GM12873 (cell line): ENCODE measurements at regions not wholly inside any gene's neighbourhood (a gene's known extent, or its start where the extent isn't known, plus 50 kb on each side); places are given as distances from the start of the nearest gene placed in this dataset.
A peak's percentile ranks its signal among the peaks of the same experiment; 100 is the strongest.

Source experiments
- TF ChIP-seq, protein P1 (sequence below): IDR thresholded peaks from 2 replicates; pipeline ENCODE4 v1.5.1; 2012; ENCODE audit warnings: low read depth, mild to moderate bottlenecking, moderate library complexity, low read length, control low read depth; ENCODE audit not compliant: insufficient read depth; ENCODE audit errors: missing control alignments

- TF ChIP-seq, protein P1, sequence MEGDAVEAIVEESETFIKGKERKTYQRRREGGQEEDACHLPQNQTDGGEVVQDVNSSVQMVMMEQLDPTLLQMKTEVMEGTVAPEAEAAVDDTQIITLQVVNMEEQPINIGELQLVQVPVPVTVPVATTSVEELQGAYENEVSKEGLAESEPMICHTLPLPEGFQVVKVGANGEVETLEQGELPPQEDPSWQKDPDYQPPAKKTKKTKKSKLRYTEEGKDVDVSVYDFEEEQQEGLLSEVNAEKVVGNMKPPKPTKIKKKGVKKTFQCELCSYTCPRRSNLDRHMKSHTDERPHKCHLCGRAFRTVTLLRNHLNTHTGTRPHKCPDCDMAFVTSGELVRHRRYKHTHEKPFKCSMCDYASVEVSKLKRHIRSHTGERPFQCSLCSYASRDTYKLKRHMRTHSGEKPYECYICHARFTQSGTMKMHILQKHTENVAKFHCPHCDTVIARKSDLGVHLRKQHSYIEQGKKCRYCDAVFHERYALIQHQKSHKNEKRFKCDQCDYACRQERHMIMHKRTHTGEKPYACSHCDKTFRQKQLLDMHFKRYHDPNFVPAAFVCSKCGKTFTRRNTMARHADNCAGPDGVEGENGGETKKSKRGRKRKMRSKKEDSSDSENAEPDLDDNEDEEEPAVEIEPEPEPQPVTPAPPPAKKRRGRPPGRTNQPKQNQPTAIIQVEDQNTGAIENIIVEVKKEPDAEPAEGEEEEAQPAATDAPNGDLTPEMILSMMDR, result peak; percentile 94
Measured at GRCh38 chr17:34171245-34171818, 83.8 kb upstream of the CCL2 start.

- TF ChIP-seq, protein P1, result no peak
Measured at GRCh38 chr17:34172390-34172918, 82.6 kb upstream of the CCL2 start.

- TF ChIP-seq, protein P1, result no peak
Measured at GRCh38 chr17:34173241-34173640, 81.8 kb upstream of the CCL2 start.

DNA sequence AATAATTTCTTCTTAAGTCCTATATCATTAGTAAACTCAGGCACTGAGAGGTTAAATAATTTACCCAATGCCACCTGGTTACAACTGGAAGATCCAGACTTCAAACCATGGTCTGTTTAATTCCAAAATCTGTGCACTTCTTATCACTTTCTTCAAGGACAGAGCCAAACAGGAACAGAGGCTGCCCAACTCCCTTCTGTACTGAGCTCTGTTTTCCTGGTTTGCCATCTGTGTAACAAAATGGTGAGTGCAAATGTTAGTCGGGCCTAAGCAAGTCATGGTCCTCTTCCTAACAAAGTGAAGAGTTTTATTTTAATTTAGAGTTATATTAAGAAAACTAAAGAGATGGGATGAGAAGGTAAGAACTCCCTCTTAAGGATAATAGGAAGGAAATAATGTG is 80.6 kb upstream of the CCL2 start:
- TF ChIP-seq, protein P1, result no peak

DNA sequence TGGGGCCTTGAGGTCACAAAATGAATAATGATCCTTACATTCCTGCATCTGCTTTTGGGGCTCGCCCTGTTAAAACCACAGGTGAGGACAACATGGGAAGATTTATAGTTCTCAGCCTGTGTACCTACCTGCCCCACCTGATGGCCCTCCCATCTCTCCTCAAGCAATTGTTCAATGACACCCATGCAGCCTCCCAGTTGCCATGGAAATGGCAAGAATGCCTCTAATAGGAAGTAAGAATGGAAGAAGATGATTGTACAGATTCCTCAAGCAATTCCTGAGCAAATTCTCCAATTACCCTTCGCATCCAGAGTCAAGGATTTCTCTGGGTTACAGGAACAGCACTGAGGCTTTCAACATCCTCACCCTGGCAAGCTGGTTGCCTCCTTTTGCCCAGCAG is 78.6 kb upstream of the CCL2 start:
- TF ChIP-seq, protein P1, result no peak

DNA sequence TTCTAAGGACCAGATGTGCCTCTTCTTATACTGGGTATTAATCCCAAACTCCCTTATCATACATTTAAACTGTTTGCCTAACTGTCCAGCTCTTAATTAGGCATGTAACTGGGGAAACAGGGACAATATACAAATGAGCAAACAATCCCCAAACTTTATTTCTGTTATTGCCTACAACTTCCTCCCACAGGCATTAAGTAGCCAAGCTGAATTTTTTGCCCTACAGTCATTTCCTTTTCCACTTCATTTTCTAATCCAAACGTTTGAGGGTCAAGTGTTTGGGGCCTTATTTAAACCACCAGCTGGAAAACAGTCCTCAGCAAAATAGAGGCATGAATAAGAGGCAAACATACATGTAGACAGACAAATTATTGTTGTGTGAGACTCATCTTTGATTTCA is 77.4 kb upstream of the CCL2 start:
- TF ChIP-seq, protein P1, result no peak

DNA sequence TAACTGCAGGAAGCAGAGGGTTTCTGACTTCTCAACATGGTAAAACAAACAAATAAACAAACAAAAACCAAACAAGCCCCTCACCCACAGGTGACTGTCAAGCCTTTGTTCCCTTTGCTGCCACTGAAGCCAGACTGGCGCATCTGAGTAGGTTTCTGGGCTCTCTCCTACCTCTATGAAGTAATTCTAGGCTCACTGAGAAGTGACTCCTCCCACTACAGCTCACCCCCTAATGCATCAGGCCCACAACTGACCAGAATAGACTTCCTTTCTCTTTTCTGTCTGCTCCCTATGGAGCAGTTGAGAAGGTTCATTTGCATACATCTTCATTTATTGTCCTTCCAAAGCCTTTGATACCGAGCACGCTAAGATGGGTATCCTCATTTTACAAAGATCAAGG is 77.0 kb upstream of the CCL2 start:
- TF ChIP-seq, protein P1, result peak; percentile 17
